GM18517 (cell line): ENCODE measurements at regions not wholly inside any gene's neighbourhood (a gene's known extent, or its start where the extent isn't known, plus 50 kb on each side); places are given as distances from the start of the nearest gene placed in this dataset.

Experiments
- ATAC-seq: cut with Tn5 transposase; IDR thresholded peaks from one replicate; pipeline ENCODE4 v1.9.1; 2021; ENCODE audit warnings: mild to moderate bottlenecking, moderate library complexity; ENCODE audit not compliant: unreplicated experiment

GRCh38 chr3:187969581-187969950, 184.4 kb upstream of the LPP start:
- ATAC-seq = no peak

- no peak for ATAC-seq
These were observed 183.9 kb upstream of the LPP start for GRCh38 chr3:187970106-187970505.

- no peak for ATAC-seq
These were observed 182.3 kb upstream of the LPP start for GRCh38 chr3:187971629-187972028.

- no peak for ATAC-seq
These were observed 181.5 kb upstream of the LPP start for GRCh38 chr3:187972454-187972853.

GRCh38 chr3:187973977-187974870, 179.7 kb upstream of the LPP start:
- no peak for ATAC-seq

- no peak for ATAC-seq
These were observed 179.1 kb upstream of the LPP start for GRCh38 chr3:187974871-187975271.

GRCh38 chr3:187975561-187976364, 178.2 kb upstream of the LPP start:
- no peak for ATAC-seq

- no peak for ATAC-seq
These were observed 177.5 kb upstream of the LPP start for GRCh38 chr3:187976365-187976900.

- ATAC-seq = no peak
These were observed 176.3 kb upstream of the LPP start for GRCh38 chr3:187977659-187978058.

- no peak for ATAC-seq
These were observed 175.4 kb upstream of the LPP start for GRCh38 chr3:187978433-187979011.

- ATAC-seq = no peak
These were observed 174.4 kb upstream of the LPP start for GRCh38 chr3:187979564-187979963.

- no peak for ATAC-seq
These were observed 173.1 kb upstream of the LPP start for GRCh38 chr3:187980861-187981260.

GRCh38 chr3:187982142-187982541, 171.8 kb upstream of the LPP start:
- no peak for ATAC-seq

- no peak for ATAC-seq
These were observed 170.4 kb upstream of the LPP start for GRCh38 chr3:187983484-187984124.

- ATAC-seq = no peak
These were observed 168.3 kb upstream of the LPP start for GRCh38 chr3:187985647-187986046.

- no peak for ATAC-seq
These were observed 167.4 kb upstream of the LPP start for GRCh38 chr3:187986514-187986934.

GRCh38 chr3:187987187-187987586, 166.8 kb upstream of the LPP start:
- ATAC-seq = no peak

GRCh38 chr3:187987924-187988323, 166.0 kb upstream of the LPP start:
- ATAC-seq = no peak

GRCh38 chr3:187989575-187990153, 164.3 kb upstream of the LPP start:
- no peak for ATAC-seq

- ATAC-seq = no peak
These were observed 161.3 kb upstream of the LPP start for GRCh38 chr3:187992609-187993008.
